ENCODE measurements at regions not wholly inside any gene's neighbourhood (a gene's known extent, or its start where the extent isn't known, plus 50 kb on each side); places are given as distances from the start of the nearest gene placed in this dataset.

GRCh38 chr14:44767646-44768173, 194.0 kb downstream of the KLHL28 start:
- no peaks in the 10 kb centered on the region for H3K4me1 ChIP-seq (ENCODE audit: control insufficient read depth, insufficient read depth, low read length, poor library complexity, severe bottlenecking)
- H3K4me3 ChIP-seq (ENCODE audit: extremely low read depth, insufficient read depth, low read length, poor library complexity, severe bottlenecking): no peak overlapping the region
- 92 to 94% methylated on average over 3 to 4 of the region's 5 CpGs for WGBS, 2 experiments (ENCODE audit: insufficient coverage in 2 of 2)
- H3K9me3 ChIP-seq (ENCODE audit: control insufficient read depth, low read length): no peaks in the 10 kb centered on the region
- no peak overlapping the region for H3K27ac ChIP-seq (ENCODE audit: low read depth, low read length, severe bottlenecking)
- H3K36me3 ChIP-seq (ENCODE audit: control insufficient read depth, insufficient read depth, low read length): no peaks in the 10 kb centered on the region

GRCh38 chr14:44766285-44766684, 195.5 kb downstream of the KLHL28 start:
- Histone ChIP-seq H3K4me1 (ENCODE audit: control insufficient read depth, insufficient read depth, low read length, poor library complexity, severe bottlenecking) (no peaks in the 10 kb centered on the region), H3K9me3 (ENCODE audit: control insufficient read depth, low read length) (no peaks in the 10 kb centered on the region), H3K4me3 (ENCODE audit: extremely low read depth, insufficient read depth, low read length, poor library complexity, severe bottlenecking) (no peak overlapping the region), H3K36me3 (ENCODE audit: control insufficient read depth, insufficient read depth, low read length) (no peaks in the 10 kb centered on the region), H3K27ac (ENCODE audit: low read depth, low read length, severe bottlenecking) (no peak overlapping the region)
- WGBS, 2 experiments (ENCODE audit: insufficient coverage in 2 of 2): 83 to 90% methylated on average over 1 of the region's 1 CpG

GRCh38 chr14:44763356-44763755, 198.4 kb downstream of the KLHL28 start:
- no CpG with 5 or more reads among the region's 1 CpG for WGBS, 2 experiments (ENCODE audit: insufficient coverage in 2 of 2)
- no peak overlapping the region for H3K27ac ChIP-seq (ENCODE audit: low read depth, low read length, severe bottlenecking)

GRCh38 chr14:44759277-44759676, 202.5 kb downstream of the KLHL28 start:
- Histone ChIP-seq H3K9me3 (ENCODE audit: control insufficient read depth, low read length) (no peaks in the 10 kb centered on the region), H3K4me3 (ENCODE audit: extremely low read depth, insufficient read depth, low read length, poor library complexity, severe bottlenecking) (no peak overlapping the region), H3K4me1 (ENCODE audit: control insufficient read depth, insufficient read depth, low read length, poor library complexity, severe bottlenecking) (no peaks in the 10 kb centered on the region), H3K27ac (ENCODE audit: low read depth, low read length, severe bottlenecking) (no peak overlapping the region), H3K36me3 (ENCODE audit: control insufficient read depth, insufficient read depth, low read length) (no peaks in the 10 kb centered on the region)
- 100% methylated on average over 1 of the region's 2 CpGs; no CpG with 5 or more reads in 1 of the 2 experiments for WGBS, 2 experiments (ENCODE audit: insufficient coverage in 2 of 2)

More at GRCh38 chr14:44763356-44763755, 198.4 kb downstream of the KLHL28 start:
- H3K9me3 ChIP-seq (ENCODE audit: control insufficient read depth, low read length): no peaks in the 10 kb centered on the region
- no peaks in the 10 kb centered on the region for H3K4me1 ChIP-seq (ENCODE audit: control insufficient read depth, insufficient read depth, low read length, poor library complexity, severe bottlenecking)
- no peak overlapping the region for H3K4me3 ChIP-seq (ENCODE audit: extremely low read depth, insufficient read depth, low read length, poor library complexity, severe bottlenecking)
- H3K36me3 ChIP-seq (ENCODE audit: control insufficient read depth, insufficient read depth, low read length): no peaks in the 10 kb centered on the region

GRCh38 chr14:44756554-44756953, 205.2 kb downstream of the KLHL28 start:
- 92% methylated on average over 2 of the region's 3 CpGs; no CpG with 5 or more reads in 1 of the 2 experiments for WGBS, 2 experiments (ENCODE audit: insufficient coverage in 2 of 2)
- Histone ChIP-seq H3K4me1 (ENCODE audit: control insufficient read depth, insufficient read depth, low read length, poor library complexity, severe bottlenecking) (no peaks in the 10 kb centered on the region), H3K4me3 (ENCODE audit: extremely low read depth, insufficient read depth, low read length, poor library complexity, severe bottlenecking) (no peak overlapping the region), H3K36me3 (ENCODE audit: control insufficient read depth, insufficient read depth, low read length) (no peaks in the 10 kb centered on the region), H3K9me3 (ENCODE audit: control insufficient read depth, low read length) (no peaks in the 10 kb centered on the region), H3K27ac (ENCODE audit: low read depth, low read length, severe bottlenecking) (no peak overlapping the region)

GRCh38 chr14:44745371-44745770, 216.4 kb downstream of the KLHL28 start:
- 71 to 86% methylated on average over 1 of the region's 1 CpG for WGBS, 2 experiments (ENCODE audit: insufficient coverage in 2 of 2)
- Histone ChIP-seq H3K36me3 (ENCODE audit: control insufficient read depth, insufficient read depth, low read length) (no peaks in the 10 kb centered on the region), H3K9me3 (ENCODE audit: control insufficient read depth, low read length) (peaks cover 5% of the 10 kb centered on the region), H3K27ac (ENCODE audit: low read depth, low read length, severe bottlenecking) (no peak overlapping the region), H3K4me3 (ENCODE audit: extremely low read depth, insufficient read depth, low read length, poor library complexity, severe bottlenecking) (no peak overlapping the region), H3K4me1 (ENCODE audit: control insufficient read depth, insufficient read depth, low read length, poor library complexity, severe bottlenecking) (no peaks in the 10 kb centered on the region)

GRCh38 chr14:44742202-44742601, 219.5 kb downstream of the KLHL28 start:
- H3K4me1 ChIP-seq (ENCODE audit: control insufficient read depth, insufficient read depth, low read length, poor library complexity, severe bottlenecking): no peaks in the 10 kb centered on the region
- WGBS, 2 experiments (ENCODE audit: insufficient coverage in 2 of 2): 76 to 100% methylated on average over 1 to 5 of the region's 6 CpGs
- H3K4me3 ChIP-seq (ENCODE audit: extremely low read depth, insufficient read depth, low read length, poor library complexity, severe bottlenecking): no peak overlapping the region
- H3K27ac ChIP-seq (ENCODE audit: low read depth, low read length, severe bottlenecking): no peak overlapping the region
- peaks cover 1% of the 10 kb centered on the region for H3K9me3 ChIP-seq (ENCODE audit: control insufficient read depth, low read length)
- H3K36me3 ChIP-seq (ENCODE audit: control insufficient read depth, insufficient read depth, low read length): no peaks in the 10 kb centered on the region

- Histone ChIP-seq H3K9me3 (ENCODE audit: control insufficient read depth, low read length) (no peaks in the 10 kb centered on the region), H3K4me3 (ENCODE audit: extremely low read depth, insufficient read depth, low read length, poor library complexity, severe bottlenecking) (no peak overlapping the region), H3K27ac (ENCODE audit: low read depth, low read length, severe bottlenecking) (no peak overlapping the region), H3K36me3 (ENCODE audit: control insufficient read depth, insufficient read depth, low read length) (no peaks in the 10 kb centered on the region), H3K4me1 (ENCODE audit: control insufficient read depth, insufficient read depth, low read length, poor library complexity, severe bottlenecking) (no peaks in the 10 kb centered on the region)
These were observed 220.3 kb downstream of the KLHL28 start for GRCh38 chr14:44741431-44741830.

- no peak overlapping the region for H3K4me3 ChIP-seq (ENCODE audit: extremely low read depth, insufficient read depth, low read length, poor library complexity, severe bottlenecking)
- no peak overlapping the region for H3K27ac ChIP-seq (ENCODE audit: low read depth, low read length, severe bottlenecking)
- WGBS, 2 experiments (ENCODE audit: insufficient coverage in 2 of 2): no CpG with 5 or more reads among the region's 1 CpG
- no peaks in the 10 kb centered on the region for H3K9me3 ChIP-seq (ENCODE audit: control insufficient read depth, low read length)
- H3K4me1 ChIP-seq (ENCODE audit: control insufficient read depth, insufficient read depth, low read length, poor library complexity, severe bottlenecking): no peaks in the 10 kb centered on the region
- H3K36me3 ChIP-seq (ENCODE audit: control insufficient read depth, insufficient read depth, low read length): no peaks in the 10 kb centered on the region
These were observed 225.4 kb downstream of the KLHL28 start for GRCh38 chr14:44736326-44736725.

GRCh38 chr14:44732144-44732543, 225.1 kb upstream of the FSCB start:
- Histone ChIP-seq H3K27ac (ENCODE audit: low read depth, low read length, severe bottlenecking) (no peak overlapping the region), H3K9me3 (ENCODE audit: control insufficient read depth, low read length) (no peaks in the 10 kb centered on the region), H3K4me1 (ENCODE audit: control insufficient read depth, insufficient read depth, low read length, poor library complexity, severe bottlenecking) (no peaks in the 10 kb centered on the region), H3K4me3 (ENCODE audit: extremely low read depth, insufficient read depth, low read length, poor library complexity, severe bottlenecking) (no peak overlapping the region), H3K36me3 (ENCODE audit: control insufficient read depth, insufficient read depth, low read length) (no peaks in the 10 kb centered on the region)

GRCh38 chr14:44730860-44731259, 223.8 kb upstream of the FSCB start:
- Histone ChIP-seq H3K4me3 (ENCODE audit: extremely low read depth, insufficient read depth, low read length, poor library complexity, severe bottlenecking) (no peak overlapping the region), H3K4me1 (ENCODE audit: control insufficient read depth, insufficient read depth, low read length, poor library complexity, severe bottlenecking) (no peaks in the 10 kb centered on the region), H3K27ac (ENCODE audit: low read depth, low read length, severe bottlenecking) (no peak overlapping the region), H3K9me3 (ENCODE audit: control insufficient read depth, low read length) (no peaks in the 10 kb centered on the region), H3K36me3 (ENCODE audit: control insufficient read depth, insufficient read depth, low read length) (no peaks in the 10 kb centered on the region)
- WGBS, 2 experiments (ENCODE audit: insufficient coverage in 2 of 2): 83 to 100% methylated on average over 1 of the region's 3 CpGs

Data from mesodermal cell (in vitro differentiated cells).